H1 (cell line): ENCODE measurements at regions not wholly inside any gene's neighbourhood (a gene's known extent, or its start where the extent isn't known, plus 50 kb on each side); places are given as distances from the start of the nearest gene placed in this dataset.

Experiments used
- CTCF ChIA-PET: fragments of 300-600 bp; sonication (Branson Sonifier 250); formaldehyde crosslinking; loops from one replicate; lab custom pipeline; 2021; ENCODE audit not compliant: partially characterized antibody; lab: Charles Lee
- POLR2A ChIA-PET: fragments of 300-600 bp; sonication (Branson Sonifier 250); formaldehyde crosslinking; loops from one replicate; lab custom pipeline; 2021; ENCODE audit warnings: inconsistent platforms; ENCODE audit not compliant: partially characterized antibody; lab: Charles Lee
- DNase-seq, 2 experiments: peaks; one replicate each; pipeline versions ENCODE4 v3.0.0 to v3.0.0-alpha.2; 2010 to 2022; ENCODE audit warnings: low spot score in 2 of 2, low read depth in 1 of 2, mixed read lengths in 1 of 2
- FAIRE-seq: peaks from 2 replicates; lab custom pipeline; 2011; peaks lifted over from hg19 to GRCh38; lab: Jason Lieb, UNC
- H2AFZ ChIP-seq: 2 replicates; pipeline ENCODE4 v1.8.1; 2012; ENCODE audit warnings: low read length, inconsistent platforms
- H2AK5ac ChIP-seq: 2 replicates; pipeline ENCODE4 v1.6.1; 2013; ENCODE audit warnings: low read depth, low read length
- H2BK120ac ChIP-seq: replicated peaks from 2 replicates; pipeline ENCODE3; 2013; ENCODE audit warnings: low read depth, low read length, inconsistent platforms
- H2BK12ac ChIP-seq: 2 replicates; pipeline ENCODE4 v1.6.1; 2013; ENCODE audit warnings: low read depth, low read length
- H2BK15ac ChIP-seq: 2 replicates; pipeline ENCODE4 v1.6.1; 2013; ENCODE audit warnings: low read length
- H2BK20ac ChIP-seq: 2 replicates; pipeline ENCODE4 v1.6.1; 2013; ENCODE audit warnings: low read length
- H2BK5ac ChIP-seq: 2 replicates; pipeline ENCODE4 v1.6.1; 2013; ENCODE audit warnings: low read depth, low read length
- H3K14ac ChIP-seq: 2 replicates; pipeline ENCODE4 v1.6.1; 2013; ENCODE audit warnings: inconsistent platforms; ENCODE audit not compliant: insufficient read length
- H3K18ac ChIP-seq: 2 replicates; pipeline ENCODE4 v1.6.1; 2013; ENCODE audit warnings: low read length; ENCODE audit errors: extremely low read depth
- H3K23ac ChIP-seq: 2 replicates; pipeline ENCODE4 v1.6.1; 2013; ENCODE audit warnings: inconsistent platforms; ENCODE audit not compliant: insufficient read length
- H3K23me2 ChIP-seq: 2 replicates; pipeline ENCODE4 v1.6.1; 2013; ENCODE audit warnings: low read depth, low read length
- H3K27ac ChIP-seq: 2 replicates; pipeline ENCODE4 v1.6.1; 2011; ENCODE audit warnings: low read depth, low read length, inconsistent platforms
- H3K27me3 ChIP-seq, 4 experiments: replicated peaks in 1 of 4; 1 replicate in 1 of 4; 2 replicates in 3 of 4; pipeline versions ENCODE4 v1.6.1 to v1.8.1; 2011 to 2013; ENCODE audit warnings: low read length in 3 of 4, mild to moderate bottlenecking in 3 of 4, inconsistent platforms in 2 of 4, mixed read lengths in 2 of 4, moderate library complexity in 1 of 4; ENCODE audit not compliant: control insufficient read depth in 3 of 4, insufficient read depth in 3 of 4; ENCODE audit errors: extremely low read depth in 1 of 4
- H3K36me3 ChIP-seq, 4 experiments: 2 replicates each; pipeline versions ENCODE4 v1.6.1 to v1.8.1; 2011 to 2013; ENCODE audit warnings: mild to moderate bottlenecking in 4 of 4, low read length in 3 of 4, moderate library complexity in 2 of 4, control low read depth in 1 of 4, inconsistent platforms in 1 of 4; ENCODE audit not compliant: insufficient read depth in 4 of 4, control insufficient read depth in 2 of 4
- H3K4ac ChIP-seq: replicated peaks from 2 replicates; pipeline ENCODE3; 2013; ENCODE audit warnings: low read length, low read depth, mixed read lengths, inconsistent platforms; ENCODE audit not compliant: insufficient read length
- H3K4me1 ChIP-seq, 4 experiments: replicated peaks in 1 of 4; 1 replicate in 1 of 4; 2 replicates in 3 of 4; pipeline versions ENCODE4 v1.6.1 to v1.8.1; 2011 to 2013; ENCODE audit warnings: low read length in 3 of 4, inconsistent platforms in 2 of 4, mixed read lengths in 1 of 4; ENCODE audit not compliant: insufficient read depth in 4 of 4, control insufficient read depth in 3 of 4
- H3K4me2 ChIP-seq, 2 experiments: 2 replicates each; pipeline versions ENCODE4 v1.6.1 to v1.8.1; 2011 to 2013; ENCODE audit warnings: low read depth in 2 of 2, low read length in 2 of 2, control low read depth in 1 of 2, inconsistent platforms in 1 of 2, mild to moderate bottlenecking in 1 of 2; ENCODE audit not compliant: insufficient read depth in 1 of 2
- H3K4me3 ChIP-seq, 4 experiments: fragments of 200-600, 300-600 bp in 1 of 4; sonication (generic), shearing (Covaris generic), sonication (Bioruptor Twin) in 1 of 4; 2 replicates each; pipeline versions ENCODE4 v1.5.1 to v1.8.1; 2011 to 2016; ENCODE audit warnings: low read length in 4 of 4, low read depth in 3 of 4, control low read depth in 2 of 4, inconsistent platforms in 2 of 4, mild to moderate bottlenecking in 2 of 4, mixed read lengths in 1 of 4, moderate library complexity in 1 of 4; ENCODE audit not compliant: insufficient read depth in 2 of 4; ENCODE audit errors: extremely low read depth in 1 of 4
- H3K56ac ChIP-seq: replicated peaks from 2 replicates; pipeline ENCODE3; 2013; ENCODE audit warnings: low read depth, mild to moderate bottlenecking, mixed read lengths, low read length, inconsistent platforms; ENCODE audit not compliant: insufficient read length
- H3K79me1 ChIP-seq: 2 replicates; pipeline ENCODE4 v1.6.1; 2013; ENCODE audit warnings: low read depth, low read length, control low read depth
- H3K79me2 ChIP-seq, 2 experiments: 2 replicates each; pipeline versions ENCODE4 v1.6.1 to v1.8.1; 2012 to 2013; ENCODE audit warnings: low read length in 2 of 2, mild to moderate bottlenecking in 2 of 2, inconsistent platforms in 1 of 2; ENCODE audit not compliant: insufficient read depth in 2 of 2, control insufficient read depth in 1 of 2
- H3K9ac ChIP-seq, 4 experiments: replicated peaks in 1 of 4; 1 replicate in 1 of 4; 2 replicates in 3 of 4; pipeline versions ENCODE4 v1.6.1 to v1.8.1; 2011 to 2013; ENCODE audit warnings: low read depth in 3 of 4, low read length in 3 of 4, control low read depth in 2 of 4, mild to moderate bottlenecking in 2 of 4, moderate library complexity in 2 of 4, inconsistent platforms in 1 of 4; ENCODE audit errors: extremely low read depth in 1 of 4
- H3K9me3 ChIP-seq, 2 experiments: 2 replicates each; pipeline versions ENCODE4 v1.6.1 to v1.8.1; 2012 to 2013; ENCODE audit warnings: mild to moderate bottlenecking in 2 of 2, moderate library complexity in 2 of 2, control low read depth in 1 of 2, inconsistent platforms in 1 of 2, low read depth in 1 of 2, low read length in 1 of 2, mixed read lengths in 1 of 2; ENCODE audit not compliant: insufficient read depth in 2 of 2
- H4K20me1 ChIP-seq, 2 experiments: replicated peaks in 1 of 2; 2 replicates each; pipeline versions ENCODE3 to v1.8.1; 2011 to 2013; ENCODE audit warnings: inconsistent platforms in 2 of 2, low read length in 2 of 2, mild to moderate bottlenecking in 1 of 2; ENCODE audit not compliant: insufficient read depth in 2 of 2, control insufficient read depth in 1 of 2
- H4K5ac ChIP-seq: 2 replicates; pipeline ENCODE4 v1.6.1; 2013; ENCODE audit warnings: low read length, low read depth, mixed read lengths, inconsistent platforms; ENCODE audit not compliant: insufficient read length
- H4K8ac ChIP-seq: 2 replicates; pipeline ENCODE4 v1.8.0; 2013; ENCODE audit warnings: mild to moderate bottlenecking, moderate library complexity, low read length, inconsistent platforms; ENCODE audit not compliant: insufficient read depth; ENCODE audit errors: extremely low read depth
- H4K91ac ChIP-seq: replicated peaks from 2 replicates; pipeline ENCODE3; 2013; ENCODE audit warnings: low read length, mixed read lengths, inconsistent platforms; ENCODE audit not compliant: insufficient read length
- FOSL1 ChIP-seq: IDR thresholded peaks from 2 replicates; pipeline ENCODE4 v1.6.1; 2011; ENCODE audit warnings: mild to moderate bottlenecking, low read depth, low read length, moderate library complexity; ENCODE audit not compliant: insufficient read depth
- PHF8 ChIP-seq: fragments of 200-600 bp; sonication (generic); conservative IDR thresholded peaks from 2 replicates; pipeline ENCODE4 v1.7.1; 2012; ENCODE audit warnings: low read depth, mild to moderate bottlenecking, inconsistent platforms, low read length, moderate library complexity
- WGBS, 2 experiments: shearing (Covaris generic) in 1 of 2; methylation state at CpG; one replicate each; pipeline versions ENCODE4 v1.1.6 to v1.1.7; 2013 to 2015; ENCODE audit warnings: low lambda C conversion rate in 2 of 2, mixed read lengths in 2 of 2, inconsistent platforms in 1 of 2, low coverage in 1 of 2, missing lambda C conversion rate in 1 of 2; ENCODE audit not compliant: insufficient replicate concordance in 2 of 2, insufficient coverage in 1 of 2, insufficient read length in 1 of 2; ENCODE audit errors: extremely low coverage in 1 of 2, missing lambda C conversion rate in 1 of 2; 5-methylcytosine and 5-hydroxymethylcytosine counted together

DNA sequence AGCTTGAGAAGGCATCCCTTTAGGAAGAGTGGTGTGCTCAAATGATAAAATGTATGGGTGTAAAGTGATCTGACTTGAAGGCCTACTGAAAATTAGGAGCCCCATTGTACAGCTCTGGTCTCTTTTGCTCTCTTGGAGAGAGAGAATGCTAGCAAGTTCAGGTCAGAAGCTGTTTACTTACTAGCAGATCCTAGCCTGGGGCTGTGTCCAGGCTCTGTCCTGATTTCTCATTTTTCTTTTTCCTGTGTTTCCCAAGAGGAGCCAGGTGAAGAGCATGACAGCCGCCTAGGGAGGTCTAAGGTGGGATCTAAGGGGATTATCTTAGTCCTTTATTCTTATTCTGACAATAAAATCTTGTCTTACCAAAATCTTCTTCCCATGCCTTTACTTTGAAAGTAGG is 272.8 kb downstream of the NNT start:
- CTCF ChIA-PET = interaction anchor here (0.6 to 0.9 kb wide), 2 partner anchors 245 to 466 kb away, joined by 3 read pairs; no protein-coding TSS in a partner anchor
- Histone ChIP-seq H2BK20ac (no peak overlapping the region), H2AK5ac (no peak overlapping the region), H3K9ac (no peak overlapping the region)
- WGBS, 2 experiments = 100% methylated on average over 1 of the region's 1 CpG; no CpG with 5 or more reads in 1 of the 2 experiments
- no peak for TF ChIP-seq PHF8
- no peak for TF ChIP-seq FOSL1
- TF ChIP-seq, all 59 proteins: peak for 0
- POLR2A ChIA-PET = no interaction called here
- Histone ChIP-seq H3K4me2 (no peak overlapping the region), H3K18ac (no peak overlapping the region), H4K20me1 (no peaks in the 10 kb centered on the region), H2AFZ (no peak overlapping the region), H3K27me3 (no peaks in the 10 kb centered on the region), H4K5ac (no peak overlapping the region), H3K4me3 (no peak overlapping the region), H3K9me3 (no peaks in the 10 kb centered on the region), H3K14ac (no peak overlapping the region), H4K8ac (no peak overlapping the region), H3K27ac (no peak overlapping the region), H3K79me2 (no peaks in the 10 kb centered on the region), H2BK5ac (no peak overlapping the region), H2BK12ac (no peak overlapping the region), H3K36me3 (no peaks in the 10 kb centered on the region), H2BK15ac (no peak overlapping the region), H3K79me1 (no peaks in the 10 kb centered on the region), H3K4me1 (no peaks in the 10 kb centered on the region), H3K23me2 (no peaks in the 10 kb centered on the region), H3K56ac (no peak overlapping the region), H3K23ac (no peak overlapping the region), H3K4ac (no peak overlapping the region), H2BK120ac (no peak overlapping the region), H4K91ac (no peak overlapping the region)
- FAIRE-seq (no peak), DNase-seq (no peak)
